Astrocyte (in vitro differentiated cells and primary cell): ENCODE measurements at regions not wholly inside any gene's neighbourhood (a gene's known extent, or its start where the extent isn't known, plus 50 kb on each side); places are given as distances from the start of the nearest gene placed in this dataset.
A peak's percentile ranks its signal among the peaks of the same experiment; 100 is the strongest.

Experiments
- DNase-seq: peaks from one replicate; pipeline ENCODE4 v3.0.0-alpha.2; 2010; ENCODE audit warnings: low read depth
- FAIRE-seq: peaks from 2 replicates; lab custom pipeline; 2011; peaks lifted over from hg19 to GRCh38; lab: Jason Lieb, UNC
- H2AFZ ChIP-seq: 2 replicates; pipeline ENCODE4 v1.6.0; 2012; ENCODE audit warnings: low read depth, low read length, inconsistent platforms
- H3K27ac ChIP-seq: 2 replicates; pipeline ENCODE4 v1.5.1; 2011; ENCODE audit warnings: low read depth, low read length, inconsistent platforms
- H3K27me3 ChIP-seq: 2 replicates; pipeline ENCODE4 v1.6.0; 2011; ENCODE audit warnings: low read length, inconsistent platforms; ENCODE audit not compliant: insufficient read depth
- H3K36me3 ChIP-seq: 2 replicates; pipeline ENCODE4 v1.5.1; 2011; ENCODE audit warnings: low read length, inconsistent platforms; ENCODE audit not compliant: insufficient read depth
- H3K4me1 ChIP-seq: 2 replicates; pipeline ENCODE4 v1.5.1; 2011; ENCODE audit warnings: low read length, inconsistent platforms; ENCODE audit not compliant: insufficient read depth
- H3K4me2 ChIP-seq: 2 replicates; pipeline ENCODE4 v1.6.0; 2012; ENCODE audit warnings: low read length, inconsistent platforms
- H3K4me3 ChIP-seq: 2 replicates; pipeline ENCODE4 v1.5.1; 2011; ENCODE audit warnings: low read depth, mild to moderate bottlenecking, low read length, inconsistent platforms; ENCODE audit not compliant: insufficient read depth
- H3K79me2 ChIP-seq: 2 replicates; pipeline ENCODE4 v1.6.0; 2012; ENCODE audit warnings: mild to moderate bottlenecking, low read length, inconsistent platforms; ENCODE audit not compliant: insufficient read depth
- H3K9ac ChIP-seq: 2 replicates; pipeline ENCODE4 v1.6.0; 2012; ENCODE audit warnings: mild to moderate bottlenecking, low read length, inconsistent platforms
- H3K9me3 ChIP-seq: 2 replicates; pipeline ENCODE4 v1.5.1; 2012; ENCODE audit warnings: low read depth, mild to moderate bottlenecking, low read length, inconsistent platforms; ENCODE audit not compliant: insufficient read depth
- H4K20me1 ChIP-seq: 2 replicates; pipeline ENCODE4 v1.6.0; 2012; ENCODE audit warnings: low read length, inconsistent platforms; ENCODE audit not compliant: insufficient read depth
- H3K27ac Mint-ChIP-seq: one replicate; pipeline ENCODE4 v1.8.0; 2021; ENCODE audit warnings: mild to moderate bottlenecking, mixed read lengths; ENCODE audit not compliant: unreplicated experiment
- H3K27me3 Mint-ChIP-seq: one replicate; pipeline ENCODE4 v1.8.0; 2021; ENCODE audit warnings: low read depth, mixed read lengths; ENCODE audit not compliant: unreplicated experiment
- H3K36me3 Mint-ChIP-seq: one replicate; pipeline ENCODE4 v1.8.0; 2021; ENCODE audit warnings: low read depth, mixed read lengths; ENCODE audit not compliant: unreplicated experiment
- H3K4me1 Mint-ChIP-seq: one replicate; pipeline ENCODE4 v1.8.0; 2021; ENCODE audit warnings: low read depth, mixed read lengths; ENCODE audit not compliant: unreplicated experiment
- H3K4me3 Mint-ChIP-seq: one replicate; pipeline ENCODE4 v1.8.0; 2021; ENCODE audit warnings: mild to moderate bottlenecking, moderate library complexity, mixed read lengths; ENCODE audit not compliant: unreplicated experiment
- H3K9me3 Mint-ChIP-seq: one replicate; pipeline ENCODE4 v1.8.0; 2021; ENCODE audit warnings: mild to moderate bottlenecking, mixed read lengths; ENCODE audit not compliant: unreplicated experiment
- EZH2 ChIP-seq: IDR thresholded peaks from 2 replicates; pipeline ENCODE4 v1.6.1; 2012; ENCODE audit warnings: mild to moderate bottlenecking, low read length, inconsistent platforms; ENCODE audit not compliant: insufficient read depth
- TF ChIP-seq, protein P1 (sequence below): IDR thresholded peaks from 2 replicates; pipeline ENCODE4 v1.5.1; 2011; ENCODE audit warnings: low read depth, mild to moderate bottlenecking, inconsistent platforms, low read length, moderate library complexity; ENCODE audit not compliant: insufficient read depth

GRCh38 chr4:130738233-130738632 is 1642.3 kb downstream of the C4orf33 start:
- H3K36me3 Mint-ChIP-seq: no peaks in the 10 kb centered on the region

GRCh38 chr4:130747842-130748241 is 1651.9 kb downstream of the C4orf33 start:
- DNase-seq (no peak), FAIRE-seq (no peak)
- Histone ChIP-seq H3K4me2 (no peak overlapping the region), H3K9me3 (no peaks in the 10 kb centered on the region), H3K9ac (no peak overlapping the region), H3K27ac (no peak overlapping the region), H2AFZ (no peak overlapping the region), H3K4me3 (no peak overlapping the region), H3K36me3 (no peaks in the 10 kb centered on the region), H3K4me1 (no peaks in the 10 kb centered on the region), H4K20me1 (no peaks in the 10 kb centered on the region), H3K27me3 (no peaks in the 10 kb centered on the region), H3K79me2 (no peaks in the 10 kb centered on the region)
- Mint-ChIP-seq H3K27me3 (no peaks in the 10 kb centered on the region), H3K4me1 (no peaks in the 10 kb centered on the region), H3K36me3 (no peaks in the 10 kb centered on the region), H3K9me3 (no peaks in the 10 kb centered on the region), H3K27ac (no peak overlapping the region), H3K4me3 (no peak overlapping the region)
- TF ChIP-seq, protein P1, sequence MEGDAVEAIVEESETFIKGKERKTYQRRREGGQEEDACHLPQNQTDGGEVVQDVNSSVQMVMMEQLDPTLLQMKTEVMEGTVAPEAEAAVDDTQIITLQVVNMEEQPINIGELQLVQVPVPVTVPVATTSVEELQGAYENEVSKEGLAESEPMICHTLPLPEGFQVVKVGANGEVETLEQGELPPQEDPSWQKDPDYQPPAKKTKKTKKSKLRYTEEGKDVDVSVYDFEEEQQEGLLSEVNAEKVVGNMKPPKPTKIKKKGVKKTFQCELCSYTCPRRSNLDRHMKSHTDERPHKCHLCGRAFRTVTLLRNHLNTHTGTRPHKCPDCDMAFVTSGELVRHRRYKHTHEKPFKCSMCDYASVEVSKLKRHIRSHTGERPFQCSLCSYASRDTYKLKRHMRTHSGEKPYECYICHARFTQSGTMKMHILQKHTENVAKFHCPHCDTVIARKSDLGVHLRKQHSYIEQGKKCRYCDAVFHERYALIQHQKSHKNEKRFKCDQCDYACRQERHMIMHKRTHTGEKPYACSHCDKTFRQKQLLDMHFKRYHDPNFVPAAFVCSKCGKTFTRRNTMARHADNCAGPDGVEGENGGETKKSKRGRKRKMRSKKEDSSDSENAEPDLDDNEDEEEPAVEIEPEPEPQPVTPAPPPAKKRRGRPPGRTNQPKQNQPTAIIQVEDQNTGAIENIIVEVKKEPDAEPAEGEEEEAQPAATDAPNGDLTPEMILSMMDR: peak; percentile 19
- no peak for TF ChIP-seq EZH2

More at GRCh38 chr4:130738233-130738632, 1642.3 kb downstream of the C4orf33 start:
- TF ChIP-seq EZH2: no peak
- TF ChIP-seq, protein P1: no peak
- H3K9ac ChIP-seq: no peak overlapping the region
- no peak overlapping the region for H3K27ac ChIP-seq
- H3K79me2 ChIP-seq: no peaks in the 10 kb centered on the region
- H3K4me3 ChIP-seq: no peak overlapping the region
- H3K9me3 ChIP-seq: peaks cover 5% of the 10 kb centered on the region
- H3K4me1 ChIP-seq: no peaks in the 10 kb centered on the region
- Mint-ChIP-seq H3K27ac (no peak overlapping the region), H3K9me3 (peaks cover 2% of the 10 kb centered on the region), H3K4me1 (no peaks in the 10 kb centered on the region), H3K4me3 (no peak overlapping the region), H3K27me3 (no peaks in the 10 kb centered on the region)
- H2AFZ ChIP-seq: no peak overlapping the region
- no peaks in the 10 kb centered on the region for H4K20me1 ChIP-seq
- DNase-seq (no peak), FAIRE-seq (no peak)
- H3K36me3 ChIP-seq: no peaks in the 10 kb centered on the region
- H3K4me2 ChIP-seq: no peak overlapping the region
- H3K27me3 ChIP-seq: no peaks in the 10 kb centered on the region

DNA sequence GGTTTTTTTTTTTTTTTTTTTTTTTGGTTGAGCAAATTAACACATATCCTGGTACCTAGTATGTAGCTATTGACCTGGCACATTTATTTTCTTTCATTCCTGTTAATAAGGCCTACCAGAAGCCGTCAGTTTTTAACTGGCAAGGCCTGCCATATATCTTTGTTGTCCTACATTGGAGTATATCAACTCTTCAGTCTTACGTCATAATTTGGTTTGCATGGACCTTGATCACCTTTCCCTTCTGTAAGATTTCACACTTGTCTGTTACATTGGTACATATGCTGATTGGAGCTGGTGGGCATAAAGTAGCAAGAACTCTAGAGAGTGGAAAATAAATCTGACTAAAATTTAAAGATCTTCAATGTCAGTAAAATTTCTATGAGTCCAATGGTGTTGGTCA is 1658.0 kb downstream of the C4orf33 start:
- H3K27ac Mint-ChIP-seq: no peak overlapping the region
- H3K4me1 Mint-ChIP-seq: no peaks in the 10 kb centered on the region

More for the DNA sequence above, 1658.0 kb downstream of the C4orf33 start:
- no peak overlapping the region for H3K4me3 ChIP-seq
- TF ChIP-seq EZH2: no peak
- TF ChIP-seq, protein P1: no peak
- no peaks in the 10 kb centered on the region for H4K20me1 ChIP-seq
- H2AFZ ChIP-seq: no peak overlapping the region
- FAIRE-seq (no peak), DNase-seq (no peak)
- no peaks in the 10 kb centered on the region for H3K36me3 ChIP-seq
- no peak overlapping the region for H3K27ac ChIP-seq
- H3K9ac ChIP-seq: no peak overlapping the region
- no peaks in the 10 kb centered on the region for H3K79me2 ChIP-seq
- Mint-ChIP-seq H3K4me3 (no peak overlapping the region), H3K27me3 (no peaks in the 10 kb centered on the region), H3K36me3 (no peaks in the 10 kb centered on the region), H3K9me3 (no peaks in the 10 kb centered on the region)
- no peaks in the 10 kb centered on the region for H3K9me3 ChIP-seq
- H3K27me3 ChIP-seq: no peaks in the 10 kb centered on the region
- no peak overlapping the region for H3K4me2 ChIP-seq
- no peaks in the 10 kb centered on the region for H3K4me1 ChIP-seq
